Stimulated activated CD4-positive, alpha-beta T cell treated with anti-CD3 and anti-CD28 coated beads, TNF-alpha, amount 100 ng/mL, for 1 hour (primary cell): ENCODE measurements at regions not wholly inside any gene's neighbourhood (a gene's known extent, or its start where the extent isn't known, plus 50 kb on each side); places are given as distances from the start of the nearest gene placed in this dataset.

Experiments
- DNase-seq, 3 donors: peaks; one replicate each; pipeline ENCODE4 v3.0.0-alpha.2; 2020; ENCODE audit warnings: low read depth in 3 of 3, low spot score in 1 of 3

DNA sequence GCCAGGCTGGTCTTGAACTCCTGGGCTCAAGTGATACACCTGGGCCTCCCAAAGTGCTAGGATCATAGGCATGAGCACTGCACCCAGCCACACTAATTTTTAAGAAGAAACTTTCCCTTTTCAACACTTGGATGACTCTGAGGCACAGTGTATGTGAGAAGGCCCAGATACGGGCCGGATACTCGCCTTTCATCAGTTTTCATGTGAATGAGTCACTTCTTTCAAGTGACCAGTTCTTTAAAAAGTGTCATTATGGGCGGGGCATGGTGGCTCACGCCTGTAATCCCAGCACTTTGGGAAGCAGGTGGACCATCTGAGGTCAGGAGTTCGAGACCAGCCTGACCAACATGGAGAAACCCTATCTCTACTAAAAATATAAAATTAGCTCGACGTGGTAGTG is 120.8 kb downstream of the CTTN start:
- no peak for DNase-seq

GRCh38 chr11:70521475-70522308 is 123.4 kb downstream of the CTTN start:
- DNase-seq = no peak

DNA sequence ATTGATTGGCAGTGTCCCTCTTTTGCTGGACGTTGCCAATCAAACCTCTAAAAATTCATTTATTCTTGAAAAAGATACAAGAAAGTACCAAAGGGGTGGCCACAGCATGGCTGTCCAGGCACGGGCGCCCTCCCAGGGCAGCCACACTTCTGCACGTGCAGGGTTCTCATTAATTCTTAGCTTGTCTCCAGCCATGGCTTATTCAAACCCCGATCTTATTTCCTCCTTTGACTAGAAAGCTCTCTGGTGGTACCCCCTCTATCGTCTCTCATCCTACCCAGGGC is 123.9 kb downstream of the CTTN start:
- no peak for DNase-seq

DNA sequence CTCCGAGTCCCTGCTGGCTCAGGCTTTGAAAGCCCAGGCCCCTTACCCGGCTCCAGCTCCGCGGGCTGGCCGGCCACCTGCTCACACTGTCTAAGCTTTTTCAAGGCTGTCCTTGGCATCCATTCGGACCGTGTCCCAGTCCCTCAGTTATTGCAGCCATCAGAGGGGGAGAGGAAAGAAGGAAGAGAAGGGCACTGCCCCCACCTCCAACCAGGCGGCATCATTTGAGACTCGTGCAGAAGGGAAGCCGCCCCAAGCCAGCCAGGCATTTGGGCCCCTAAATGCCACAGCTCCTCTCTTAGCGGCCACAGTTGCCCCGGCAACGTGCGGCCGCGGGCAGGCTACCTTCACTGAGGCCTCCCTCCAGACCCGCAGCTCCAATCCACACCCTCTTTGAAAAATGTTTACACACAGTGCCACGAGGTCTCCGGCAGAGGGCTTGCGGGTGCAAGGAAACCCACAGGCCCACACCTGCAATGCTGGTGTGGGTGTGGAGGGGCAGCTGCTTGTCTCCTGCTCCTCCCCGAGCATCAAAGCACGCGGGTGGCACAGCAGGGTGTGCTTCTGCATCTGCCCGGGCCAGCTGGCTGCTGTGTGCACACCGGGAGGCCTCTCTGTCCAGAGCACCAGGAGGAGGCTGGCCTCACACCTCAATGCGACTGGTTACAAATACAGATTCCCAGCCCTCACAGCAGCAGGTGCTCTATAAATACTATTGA is 124.4 kb downstream of the CTTN start:
- DNase-seq = no peak

- no peak for DNase-seq
Observed at GRCh38 chr11:70523384-70524095, 125.2 kb downstream of the CTTN start.

DNA sequence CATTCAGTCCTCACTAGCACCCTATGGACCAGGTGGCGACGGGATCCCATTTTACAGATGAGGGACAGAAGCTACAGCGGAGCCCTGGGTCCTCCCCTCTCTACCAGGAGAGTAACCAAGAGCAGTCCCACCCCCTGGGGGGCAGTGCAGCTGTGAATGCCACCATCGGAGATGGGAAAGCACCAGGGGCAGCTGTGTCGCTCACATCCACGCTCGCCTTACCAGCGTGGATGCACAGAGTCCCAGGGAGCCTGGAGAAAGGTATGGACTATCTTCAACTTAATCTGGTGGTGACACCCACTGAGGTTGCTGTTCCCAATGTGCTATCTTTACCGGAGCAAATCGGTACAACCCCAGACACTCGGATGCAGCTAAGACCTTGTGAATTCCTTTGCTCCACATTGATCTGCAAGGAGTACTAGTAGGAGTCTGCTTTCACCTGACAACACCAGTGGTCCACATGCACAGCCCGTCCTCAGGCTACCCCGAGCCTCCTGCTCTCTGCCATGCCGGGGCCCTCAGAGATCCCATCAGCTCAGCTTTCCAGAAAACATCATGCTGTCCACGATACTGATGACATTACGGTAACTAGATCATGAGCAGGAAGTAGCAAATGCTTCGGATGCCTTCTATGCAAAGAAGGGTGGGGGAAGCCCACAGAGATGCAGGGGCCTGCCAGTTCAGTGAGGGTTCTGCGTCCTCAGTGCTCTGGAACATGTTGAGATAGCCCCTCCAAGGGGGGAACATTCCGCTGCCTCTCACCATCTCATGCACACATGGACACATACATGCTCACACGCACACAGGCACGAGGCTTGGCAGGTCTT is 126.0 kb downstream of the CTTN start:
- DNase-seq = no peak

- DNase-seq = no peak
Observed at GRCh38 chr11:70525006-70525405, 126.7 kb downstream of the CTTN start.

DNA sequence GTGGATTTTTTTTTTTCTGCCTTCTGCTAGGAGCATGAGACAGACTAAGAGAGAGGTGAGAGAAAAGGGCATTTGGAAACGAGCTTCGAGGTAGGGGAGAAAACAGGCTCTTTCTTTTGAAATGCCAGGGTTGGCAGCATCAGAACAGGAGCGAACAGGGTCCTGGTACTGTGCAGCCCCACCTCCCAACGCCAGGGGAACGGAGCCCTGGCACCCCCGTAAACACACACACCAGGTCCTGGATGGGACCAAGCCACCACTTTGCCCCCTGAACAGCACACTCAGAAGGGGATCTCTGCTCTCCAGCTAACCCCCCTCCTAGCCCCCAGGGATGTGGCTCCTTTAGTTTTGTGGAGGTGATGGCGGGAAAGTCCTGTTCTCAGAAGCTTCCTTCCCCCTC is 127.1 kb downstream of the CTTN start:
- no peak for DNase-seq

DNA sequence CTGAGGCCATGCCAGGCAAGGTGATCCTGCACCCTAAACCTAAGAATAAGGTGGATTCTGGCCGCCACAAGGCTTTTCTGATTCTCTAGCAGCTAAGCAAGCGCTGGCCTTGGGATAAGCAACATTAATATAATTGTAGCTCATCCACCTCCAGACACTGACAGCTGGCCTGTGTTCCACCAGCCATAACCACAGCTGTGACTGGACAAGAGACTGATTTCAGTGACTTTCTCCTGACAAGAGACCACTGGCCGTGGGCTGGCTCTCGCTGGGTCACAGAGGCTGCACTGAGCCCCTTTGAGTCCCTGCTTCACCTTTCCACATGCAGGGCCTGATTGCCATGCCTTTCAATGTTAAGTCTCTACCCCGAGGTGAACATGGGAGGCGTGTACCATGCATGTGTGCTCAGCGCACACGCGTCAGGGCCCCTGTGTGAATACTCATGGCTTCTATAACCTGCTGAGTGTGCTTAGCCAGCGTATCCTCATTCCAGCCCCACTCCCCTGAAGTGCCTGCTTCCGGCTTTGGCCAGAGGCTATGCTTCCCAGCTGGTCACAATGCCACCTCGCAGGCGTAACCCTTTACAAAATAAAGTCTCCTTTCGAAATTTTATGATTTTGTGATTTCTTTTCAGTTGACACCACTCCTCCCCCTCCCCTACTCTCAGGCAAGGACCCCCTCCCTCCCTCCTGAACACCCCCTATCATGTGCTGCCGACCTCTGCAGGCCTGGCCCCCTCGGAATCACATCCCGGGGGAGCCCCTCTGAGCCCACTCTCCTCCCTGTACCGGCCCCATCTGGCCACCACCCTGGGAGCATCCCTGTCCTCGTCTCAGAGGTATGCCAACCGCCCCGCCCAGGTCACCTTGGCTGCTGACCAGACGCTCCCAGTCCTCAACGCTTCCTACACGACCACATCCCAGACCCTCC is 128.1 kb downstream of the CTTN start:
- DNase-seq = no peak

DNA sequence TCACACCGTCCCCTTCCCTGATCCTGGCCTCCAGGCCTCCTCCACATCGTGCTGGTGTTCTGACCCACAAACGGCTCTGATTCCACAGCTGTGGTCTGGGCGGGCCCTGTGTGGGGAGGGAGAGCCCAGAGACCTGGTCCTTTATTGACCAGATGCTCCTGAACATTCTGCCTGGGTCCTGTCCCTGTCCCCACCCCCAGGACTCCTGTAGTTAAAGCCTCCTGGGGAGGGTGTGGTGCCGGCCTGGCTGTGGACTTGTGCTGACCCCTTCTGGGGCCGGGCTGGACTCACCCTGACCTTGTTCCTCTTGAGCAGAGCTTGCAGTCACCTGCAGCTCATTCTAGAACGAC is 128.7 kb downstream of the CTTN start:
- no peak for DNase-seq

GRCh38 chr11:70527429-70528045 is 129.2 kb downstream of the CTTN start:
- DNase-seq = no peak

- DNase-seq = no peak
Observed at GRCh38 chr11:70528046-70528793, 129.9 kb downstream of the CTTN start.

DNA sequence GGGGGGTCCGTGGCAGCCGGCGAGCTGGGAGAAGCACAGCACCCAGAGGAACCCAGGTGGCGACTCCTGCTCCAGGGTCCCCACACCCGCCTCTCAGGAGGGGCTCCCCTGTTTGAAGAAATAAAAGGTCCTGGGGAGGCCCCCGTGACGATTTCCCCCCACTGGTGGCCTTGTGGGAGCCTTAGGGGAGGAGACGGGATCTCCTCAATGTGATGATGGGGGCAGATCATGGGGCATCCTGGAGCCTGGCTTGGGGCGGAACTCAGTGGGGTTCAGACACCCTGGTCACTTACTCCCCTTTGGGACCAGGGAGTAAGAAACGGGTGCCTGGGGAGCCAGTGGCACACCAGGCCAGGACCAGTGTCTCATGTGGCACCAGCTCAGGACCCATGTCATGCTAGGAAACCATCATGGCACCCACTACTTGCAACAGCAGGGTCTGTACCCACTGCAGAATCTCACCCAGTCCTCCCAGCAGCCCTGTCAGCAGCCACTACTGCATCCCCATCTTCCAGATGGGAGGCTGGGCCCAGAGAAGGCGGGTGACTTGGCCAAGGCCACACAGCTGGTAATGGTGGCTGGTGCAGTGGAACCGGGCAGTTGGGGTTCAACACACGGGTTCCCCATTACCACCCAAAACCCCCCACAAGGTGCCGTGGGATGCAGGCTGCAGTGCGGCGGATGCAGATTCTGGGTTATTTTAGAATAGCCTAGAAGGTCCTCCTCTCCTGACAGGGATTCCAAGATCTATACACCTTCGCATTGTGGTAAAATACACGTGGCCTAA is 130.7 kb downstream of the CTTN start:
- no peak for DNase-seq

GRCh38 chr11:70530010-70530409 is 131.7 kb downstream of the CTTN start:
- no peak for DNase-seq

- DNase-seq = no peak
Observed at GRCh38 chr11:70530629-70531185, 132.4 kb downstream of the CTTN start.

DNA sequence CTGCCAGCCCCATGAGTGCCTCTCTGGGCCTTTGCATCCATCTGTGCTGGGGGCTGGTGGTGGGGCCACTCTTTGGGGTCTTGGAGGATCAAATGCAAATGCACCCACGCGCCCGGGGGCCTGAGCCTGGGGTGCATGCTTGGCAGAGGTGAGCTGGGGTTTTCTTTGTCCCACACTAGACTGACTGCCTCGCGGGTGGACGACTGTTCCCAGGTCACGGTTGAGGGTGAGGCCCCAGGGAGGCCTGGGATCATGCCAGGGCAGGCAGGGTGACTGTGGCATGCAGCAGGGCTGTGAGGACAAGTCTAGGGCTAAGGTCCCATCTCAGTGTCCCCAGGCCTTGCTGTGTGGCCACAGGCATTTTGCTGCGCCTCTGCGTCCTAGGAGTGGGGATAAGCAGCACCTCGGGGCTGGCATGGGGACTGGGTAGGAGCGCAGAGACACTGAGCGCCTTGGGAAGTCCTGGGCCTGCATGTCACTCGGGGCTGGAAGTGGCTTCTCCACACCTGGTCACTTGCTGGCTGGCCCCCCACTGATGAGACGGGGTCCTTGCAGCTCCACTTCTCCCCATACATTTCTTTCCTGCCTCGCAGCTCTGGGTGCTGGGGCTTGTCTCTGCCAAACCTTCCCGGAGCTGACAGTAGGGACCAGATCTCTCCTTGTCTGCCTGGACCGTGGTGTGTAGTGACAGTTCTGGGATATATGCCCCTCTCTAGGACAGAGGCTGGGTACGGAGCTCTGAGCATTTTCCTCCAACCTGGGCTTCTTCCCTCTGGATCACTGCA is 133.1 kb downstream of the CTTN start:
- no peak for DNase-seq

- no peak for DNase-seq
Observed at GRCh38 chr11:70532066-70532440, 133.7 kb downstream of the CTTN start.
